ENCODE measurements at regions not wholly inside any gene's neighbourhood (a gene's known extent, or its start where the extent isn't known, plus 50 kb on each side); places are given as distances from the start of the nearest gene placed in this dataset.
A peak's percentile ranks its signal among the peaks of the same experiment; 100 is the strongest.

DNA sequence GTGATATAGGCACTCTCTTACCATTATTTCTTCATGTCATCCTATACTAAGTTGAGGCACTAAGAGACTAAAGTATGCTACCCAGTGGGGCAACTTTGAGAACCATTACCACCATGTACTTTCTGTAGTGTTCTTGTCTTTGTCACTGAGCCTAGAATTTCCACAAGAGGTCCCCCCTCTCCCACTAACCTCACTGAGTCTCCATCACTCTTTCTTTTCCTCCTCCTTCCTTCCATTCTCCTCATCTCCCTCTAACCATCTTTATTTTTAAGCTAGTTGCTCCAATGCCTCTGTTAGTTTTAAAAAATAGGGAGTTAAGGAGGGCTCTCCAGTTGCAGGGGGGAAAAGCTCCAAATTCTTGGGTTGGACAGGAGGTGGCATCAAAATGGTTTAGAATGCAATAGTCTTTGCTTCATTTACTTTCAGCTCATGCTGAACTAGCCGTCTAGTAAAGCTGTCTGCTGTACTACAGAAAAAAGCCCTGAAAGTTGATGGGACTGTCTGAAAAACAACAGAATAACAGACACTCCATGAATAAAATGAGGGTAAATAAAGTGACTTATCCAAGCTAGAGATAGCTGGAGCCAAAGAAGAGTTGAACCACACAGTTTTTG is 85.1 kb upstream of the MYRIP start:
- intact Hi-C loops (cut with micrococcal nuclease): loop anchor here (1.0 kb wide), 1 partner anchor 455 kb away; no protein-coding TSS in a partner anchor
- Histone ChIP-seq H3K9me3 (ENCODE audit: control insufficient read depth in 1 of 2, insufficient read depth in 1 of 2, low read depth in 1 of 2, low read length in 2 of 2) (no peaks in the 10 kb centered on the region), H4K20me1 (ENCODE audit: insufficient read depth) (no peaks in the 10 kb centered on the region), H3K9ac (ENCODE audit: low read length) (no peak overlapping the region), H3K4me3 (replicated peaks in 1 of 2; ENCODE audit: low read depth in 1 of 2, low read length in 2 of 2) (no peak overlapping the region), H3K36me3 (ENCODE audit: control insufficient read depth in 1 of 2, insufficient read depth in 2 of 2, low read length in 2 of 2) (no peaks in the 10 kb centered on the region), H3K27me3 (ENCODE audit: insufficient read depth, low read length) (no peaks in the 10 kb centered on the region; the same call in 1 of the 2 replicates), H3K79me2 (ENCODE audit: insufficient read depth, low read length) (no peaks in the 10 kb centered on the region), H3K27ac (ENCODE audit: low read depth, low read length) (no peak overlapping the region), H3K9me2 (ENCODE audit: insufficient read depth) (no peaks in the 10 kb centered on the region), H3K4me1 (ENCODE audit: control insufficient read depth in 1 of 2, insufficient read depth in 2 of 2, low read length in 2 of 2) (no peaks in the 10 kb centered on the region), H3K4me2 (ENCODE audit: low read length) (no peak overlapping the region), H2AFZ (ENCODE audit: low read depth, low read length, poor library complexity, severe bottlenecking) (no peak overlapping the region)
- BruUV-seq (replicated peaks): no TSS peak
- ChIA-PET POLR2A (no interaction called here), RAD21 (ENCODE audit: low non-redundant PET in 1 of 2, low total read pairs in 2 of 2, uncharacterized antibody in 2 of 2, unreplicated experiment in 2 of 2) (no interaction called here), CTCF (interaction anchor here (0.6 to 1.7 kb wide), 3 partner anchors 266 to 467 kb away, joined by 3 to 11 read pairs (median 5); no protein-coding TSS in a partner anchor)
- ATAC-seq: no peak
- DNase-seq (ENCODE audit: low read depth, low spot score): no peak
- TF ChIP-seq, protein P1, sequence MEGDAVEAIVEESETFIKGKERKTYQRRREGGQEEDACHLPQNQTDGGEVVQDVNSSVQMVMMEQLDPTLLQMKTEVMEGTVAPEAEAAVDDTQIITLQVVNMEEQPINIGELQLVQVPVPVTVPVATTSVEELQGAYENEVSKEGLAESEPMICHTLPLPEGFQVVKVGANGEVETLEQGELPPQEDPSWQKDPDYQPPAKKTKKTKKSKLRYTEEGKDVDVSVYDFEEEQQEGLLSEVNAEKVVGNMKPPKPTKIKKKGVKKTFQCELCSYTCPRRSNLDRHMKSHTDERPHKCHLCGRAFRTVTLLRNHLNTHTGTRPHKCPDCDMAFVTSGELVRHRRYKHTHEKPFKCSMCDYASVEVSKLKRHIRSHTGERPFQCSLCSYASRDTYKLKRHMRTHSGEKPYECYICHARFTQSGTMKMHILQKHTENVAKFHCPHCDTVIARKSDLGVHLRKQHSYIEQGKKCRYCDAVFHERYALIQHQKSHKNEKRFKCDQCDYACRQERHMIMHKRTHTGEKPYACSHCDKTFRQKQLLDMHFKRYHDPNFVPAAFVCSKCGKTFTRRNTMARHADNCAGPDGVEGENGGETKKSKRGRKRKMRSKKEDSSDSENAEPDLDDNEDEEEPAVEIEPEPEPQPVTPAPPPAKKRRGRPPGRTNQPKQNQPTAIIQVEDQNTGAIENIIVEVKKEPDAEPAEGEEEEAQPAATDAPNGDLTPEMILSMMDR (IDR thresholded peaks at IDR 0.05 in 2 of 3, conservative IDR thresholded peaks at IDR 0.05 in 1 of 3; ENCODE audit: borderline replicate concordance in 1 of 3, insufficient read depth in 1 of 3, low read depth in 2 of 3, low read length in 2 of 3): peak in 2 of 3 experiments; percentile 15 to 18; a peak in 1 of 6 replicates
- TF ChIP-seq RAD21 (IDR thresholded peaks at IDR 0.05; ENCODE audit: low read depth): peak; percentile 36; the same call in 1 of the 2 replicates
- TF ChIP-seq, protein P2, sequence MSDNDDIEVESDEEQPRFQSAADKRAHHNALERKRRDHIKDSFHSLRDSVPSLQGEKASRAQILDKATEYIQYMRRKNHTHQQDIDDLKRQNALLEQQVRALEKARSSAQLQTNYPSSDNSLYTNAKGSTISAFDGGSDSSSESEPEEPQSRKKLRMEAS (IDR thresholded peaks at IDR 0.05): no peak
- TF ChIP-seq EGR1 (IDR thresholded peaks at IDR 0.05; ENCODE audit: low read depth): no peak

DNA sequence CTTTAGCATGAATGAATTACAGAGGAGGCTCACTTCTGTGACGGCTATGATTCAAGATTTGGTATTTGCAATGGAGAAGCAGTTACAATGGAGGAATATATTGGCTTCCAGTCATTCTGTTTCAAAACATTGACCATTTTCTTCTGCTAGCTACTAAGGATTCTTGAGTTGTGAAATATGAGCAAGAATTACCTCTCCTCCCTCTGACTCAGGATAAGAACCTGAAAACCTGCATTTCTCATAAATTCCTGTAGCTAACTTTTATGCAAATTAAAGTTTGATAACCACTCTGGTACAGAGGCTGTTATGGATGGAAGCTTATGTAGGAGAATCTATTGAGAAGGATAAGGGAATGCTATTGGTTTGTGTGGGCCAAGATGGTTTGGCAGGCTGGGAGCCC is 84.1 kb upstream of the MYRIP start:
- Histone ChIP-seq H3K9me2 (ENCODE audit: insufficient read depth) (no peaks in the 10 kb centered on the region), H3K4me1 (ENCODE audit: control insufficient read depth in 1 of 2, insufficient read depth in 2 of 2, low read length in 2 of 2) (no peaks in the 10 kb centered on the region), H3K4me2 (ENCODE audit: low read length) (no peak overlapping the region), H4K20me1 (ENCODE audit: insufficient read depth) (no peaks in the 10 kb centered on the region), H3K27ac (ENCODE audit: low read depth, low read length) (no peak overlapping the region), H3K4me3 (replicated peaks in 1 of 2; ENCODE audit: low read depth in 1 of 2, low read length in 2 of 2) (no peak overlapping the region), H3K79me2 (ENCODE audit: insufficient read depth, low read length) (no peaks in the 10 kb centered on the region), H2AFZ (ENCODE audit: low read depth, low read length, poor library complexity, severe bottlenecking) (no peak overlapping the region), H3K9me3 (ENCODE audit: control insufficient read depth in 1 of 2, insufficient read depth in 1 of 2, low read depth in 1 of 2, low read length in 2 of 2) (no peaks in the 10 kb centered on the region), H3K27me3 (ENCODE audit: insufficient read depth, low read length) (no peaks in the 10 kb centered on the region; the same call in 1 of the 2 replicates), H3K36me3 (ENCODE audit: control insufficient read depth in 1 of 2, insufficient read depth in 2 of 2, low read length in 2 of 2) (no peaks in the 10 kb centered on the region), H3K9ac (ENCODE audit: low read length) (no peak overlapping the region)
- RAD21 ChIA-PET (ENCODE audit: low non-redundant PET in 1 of 2, low total read pairs in 2 of 2, uncharacterized antibody in 2 of 2, unreplicated experiment in 2 of 2): no interaction called here
- DNase-seq (ENCODE audit: low read depth, low spot score): no peak
- CTCF ChIA-PET: interaction anchor here (1.7 kb wide), 1 partner anchor 454 kb away, joined by 5 read pairs; no protein-coding TSS in a partner anchor
- POLR2A ChIA-PET: no interaction called here
- no peak for ATAC-seq
- no TSS peak for BruUV-seq (replicated peaks)
- intact Hi-C loops (cut with micrococcal nuclease): no loop called here
- TF ChIP-seq, protein P2 (IDR thresholded peaks at IDR 0.05): no peak
- TF ChIP-seq CEBPB (IDR thresholded peaks at IDR 0.05; ENCODE audit: low read depth) (no peak), YY1 (IDR thresholded peaks at IDR 0.05; ENCODE audit: extremely low read depth, insufficient replicate concordance, low read depth, low read length) (no peak), SP1 (IDR thresholded peaks at IDR 0.05; ENCODE audit: low read depth) (no peak), EZH2 (IDR thresholded peaks at IDR 0.05) (no peak), CBX3 (IDR thresholded peaks at IDR 0.05; ENCODE audit: low read depth) (no peak), TCF7L2 (IDR thresholded peaks at IDR 0.05; ENCODE audit: borderline replicate concordance, extremely low read depth, insufficient read depth, insufficient read length) (no peak), EZH2phosphoT487 (IDR thresholded peaks at IDR 0.05; ENCODE audit: borderline replicate concordance) (no peak)
- TF ChIP-seq, protein P3, sequence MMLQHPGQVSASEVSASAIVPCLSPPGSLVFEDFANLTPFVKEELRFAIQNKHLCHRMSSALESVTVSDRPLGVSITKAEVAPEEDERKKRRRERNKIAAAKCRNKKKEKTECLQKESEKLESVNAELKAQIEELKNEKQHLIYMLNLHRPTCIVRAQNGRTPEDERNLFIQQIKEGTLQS (IDR thresholded peaks at IDR 0.05): no peak
- TF ChIP-seq, protein P4, sequence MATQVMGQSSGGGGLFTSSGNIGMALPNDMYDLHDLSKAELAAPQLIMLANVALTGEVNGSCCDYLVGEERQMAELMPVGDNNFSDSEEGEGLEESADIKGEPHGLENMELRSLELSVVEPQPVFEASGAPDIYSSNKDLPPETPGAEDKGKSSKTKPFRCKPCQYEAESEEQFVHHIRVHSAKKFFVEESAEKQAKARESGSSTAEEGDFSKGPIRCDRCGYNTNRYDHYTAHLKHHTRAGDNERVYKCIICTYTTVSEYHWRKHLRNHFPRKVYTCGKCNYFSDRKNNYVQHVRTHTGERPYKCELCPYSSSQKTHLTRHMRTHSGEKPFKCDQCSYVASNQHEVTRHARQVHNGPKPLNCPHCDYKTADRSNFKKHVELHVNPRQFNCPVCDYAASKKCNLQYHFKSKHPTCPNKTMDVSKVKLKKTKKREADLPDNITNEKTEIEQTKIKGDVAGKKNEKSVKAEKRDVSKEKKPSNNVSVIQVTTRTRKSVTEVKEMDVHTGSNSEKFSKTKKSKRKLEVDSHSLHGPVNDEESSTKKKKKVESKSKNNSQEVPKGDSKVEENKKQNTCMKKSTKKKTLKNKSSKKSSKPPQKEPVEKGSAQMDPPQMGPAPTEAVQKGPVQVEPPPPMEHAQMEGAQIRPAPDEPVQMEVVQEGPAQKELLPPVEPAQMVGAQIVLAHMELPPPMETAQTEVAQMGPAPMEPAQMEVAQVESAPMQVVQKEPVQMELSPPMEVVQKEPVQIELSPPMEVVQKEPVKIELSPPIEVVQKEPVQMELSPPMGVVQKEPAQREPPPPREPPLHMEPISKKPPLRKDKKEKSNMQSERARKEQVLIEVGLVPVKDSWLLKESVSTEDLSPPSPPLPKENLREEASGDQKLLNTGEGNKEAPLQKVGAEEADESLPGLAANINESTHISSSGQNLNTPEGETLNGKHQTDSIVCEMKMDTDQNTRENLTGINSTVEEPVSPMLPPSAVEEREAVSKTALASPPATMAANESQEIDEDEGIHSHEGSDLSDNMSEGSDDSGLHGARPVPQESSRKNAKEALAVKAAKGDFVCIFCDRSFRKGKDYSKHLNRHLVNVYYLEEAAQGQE (IDR thresholded peaks at IDR 0.05; ENCODE audit: low read depth): no peak

Measured in HCT116 (cell line).